Left lung (tissue), 4 donors: ENCODE measurements at regions not wholly inside any gene's neighbourhood (a gene's known extent, or its start where the extent isn't known, plus 50 kb on each side); places are given as distances from the start of the nearest gene placed in this dataset.
"Not testable (repeated sequence)": the region's sequence is repeated elsewhere in the genome, so short reads cannot be mapped to it uniquely, and the experiment has no call there.

Source experiments
- ATAC-seq: fragments of 200-7000 bp; cut with Tn5 transposase; one replicate; pipeline ENCODE4 v1.9.1; 2020; ENCODE audit warnings: moderate library complexity
- DNase-seq, 4 donors: peaks; one replicate each; pipeline ENCODE4 v3.0.0-alpha.2; 2013 to 2020
- H3K27ac ChIP-seq, 2 donors: fragments of 200-600 bp; sonication (generic) in 1 of 2; one replicate each; pipeline versions ENCODE4 v1.5.0 to v1.8.0; 2020 to 2021
- H3K27me3 ChIP-seq, 2 donors: fragments of 200-600 bp; sonication (generic) in 1 of 2; one replicate each; pipeline versions ENCODE4 v1.5.0 to v1.8.0; 2020 to 2021
- H3K36me3 ChIP-seq, 2 donors: fragments of 200-600 bp; sonication (generic) in 1 of 2; one replicate each; pipeline versions ENCODE4 v1.5.0 to v1.8.0; 2020 to 2021
- H3K4me1 ChIP-seq, 2 donors: fragments of 200-600 bp; one replicate each; pipeline ENCODE4 v1.8.0; 2021
- H3K4me3 ChIP-seq, 2 donors: fragments of 200-600 bp; sonication (generic) in 1 of 2; one replicate each; pipeline versions ENCODE4 v1.5.0 to v1.8.0; 2020 to 2021; ENCODE audit warnings: mild to moderate bottlenecking in 1 of 2
- H3K9me3 ChIP-seq, 2 donors: fragments of 200-600 bp; sonication (generic) in 1 of 2; one replicate each; pipeline versions ENCODE4 v1.5.0 to v1.8.0; 2020 to 2021
- CTCF ChIP-seq, 2 donors: fragments of 200-600 bp; sonication (generic) in 1 of 2; IDR thresholded peaks; one replicate each; pipeline versions ENCODE4 v1.5.0 to v1.8.0; 2021; ENCODE audit warnings: antibody characterized with exemption in 2 of 2
- intact Hi-C, 2 donors: fragments of 100-400 bp; cut with DNase I; formaldehyde crosslinking; loops; one replicate each; pipeline versions ENCODE4 v1.11.2 to v1.14.2; 2022
- donor health status: DM: no; HTN: yes; CAD: no.
- donor health status: DM: no; HTN: no; CAD: no.

- Histone ChIP-seq H3K4me1 (no peaks in the 10 kb centered on the region), H3K4me3 (no peak overlapping the region), H3K9me3 (no peaks in the 10 kb centered on the region), H3K27ac (no peak overlapping the region), H3K36me3 (no peaks in the 10 kb centered on the region), H3K27me3 (no peaks in the 10 kb centered on the region)
- no peak for TF ChIP-seq CTCF (IDR thresholded peaks at IDR 0.05)
- DNase-seq (no peak), ATAC-seq (no peak)
- intact Hi-C loops: no loop called here
Measured at GRCh38 chr2:107721586-107721985, 105.1 kb upstream of the RGPD4 start.

GRCh38 chr2:107725824-107726223 lies 100.9 kb upstream of the RGPD4 start:
- DNase-seq, H3K4me1 ChIP-seq, H3K4me3 ChIP-seq, H3K36me3 ChIP-seq, ATAC-seq, intact Hi-C loops, H3K9me3 ChIP-seq, H3K27ac ChIP-seq, H3K27me3 ChIP-seq: not testable (repeated sequence)

- no peak for TF ChIP-seq CTCF (IDR thresholded peaks at IDR 0.05)
- no peaks in the 10 kb centered on the region for H3K36me3 ChIP-seq
- no peaks in the 10 kb centered on the region for H3K4me1 ChIP-seq
- no peak overlapping the region for H3K27ac ChIP-seq
- no peaks in the 10 kb centered on the region for H3K27me3 ChIP-seq
- no peak overlapping the region for H3K4me3 ChIP-seq
- intact Hi-C loops: no loop called here
- DNase-seq (no peak), ATAC-seq (no peak)
- H3K9me3 ChIP-seq: no peaks in the 10 kb centered on the region
Measured at GRCh38 chr2:107727318-107727717, 99.4 kb upstream of the RGPD4 start.

GRCh38 chr2:107728586-107728985 lies 98.1 kb upstream of the RGPD4 start:
- TF ChIP-seq CTCF (IDR thresholded peaks at IDR 0.05): no peak
- Histone ChIP-seq H3K27me3 (no peaks in the 10 kb centered on the region), H3K4me1 (no peaks in the 10 kb centered on the region), H3K9me3 (no peaks in the 10 kb centered on the region), H3K36me3 (no peaks in the 10 kb centered on the region), H3K27ac (no peak overlapping the region), H3K4me3 (no peak overlapping the region)
- DNase-seq (no peak), ATAC-seq (no peak)
- intact Hi-C loops: no loop called here

- Histone ChIP-seq H3K27me3 (no peaks in the 10 kb centered on the region), H3K36me3 (no peaks in the 10 kb centered on the region), H3K4me1 (no peaks in the 10 kb centered on the region), H3K4me3 (no peak overlapping the region), H3K9me3 (no peaks in the 10 kb centered on the region), H3K27ac (no peak overlapping the region)
- no peak for ATAC-seq
- no peak for DNase-seq
- TF ChIP-seq CTCF (IDR thresholded peaks at IDR 0.05): no peak
- intact Hi-C loops: no loop called here
Measured at GRCh38 chr2:107729440-107729839, 97.3 kb upstream of the RGPD4 start.

DNA sequence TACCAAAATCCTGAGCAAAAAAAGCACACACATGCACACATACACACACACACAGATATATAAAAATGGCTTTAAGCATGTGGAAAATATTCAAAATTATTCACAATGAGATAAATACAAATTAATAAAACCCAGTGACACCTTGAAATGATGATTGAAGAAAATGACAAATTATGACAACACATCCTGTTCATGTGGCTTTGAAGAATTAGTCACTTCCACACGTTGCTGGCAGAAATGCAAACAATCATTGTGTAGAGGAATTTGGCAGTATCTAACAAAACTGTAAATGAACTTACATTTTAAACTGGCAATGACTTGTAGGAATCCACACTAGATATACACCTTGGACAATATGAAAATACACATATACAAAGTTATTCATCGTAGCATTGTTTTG lies 95.8 kb upstream of the RGPD4 start:
- Histone ChIP-seq H3K27ac (no peak overlapping the region), H3K4me3 (no peak overlapping the region), H3K27me3 (no peaks in the 10 kb centered on the region), H3K36me3 (no peaks in the 10 kb centered on the region), H3K9me3 (no peaks in the 10 kb centered on the region), H3K4me1 (no peaks in the 10 kb centered on the region)
- intact Hi-C loops: no loop called here
- ATAC-seq (no peak), DNase-seq (no peak)
- no peak for TF ChIP-seq CTCF (IDR thresholded peaks at IDR 0.05)
